ENCODE measurements at regions not wholly inside any gene's neighbourhood (a gene's known extent, or its start where the extent isn't known, plus 50 kb on each side); places are given as distances from the start of the nearest gene placed in this dataset.

GRCh38 chr3:67882981-67883380 lies 228.6 kb upstream of the SUCLG2 start:
- TF ChIP-seq, protein P1, sequence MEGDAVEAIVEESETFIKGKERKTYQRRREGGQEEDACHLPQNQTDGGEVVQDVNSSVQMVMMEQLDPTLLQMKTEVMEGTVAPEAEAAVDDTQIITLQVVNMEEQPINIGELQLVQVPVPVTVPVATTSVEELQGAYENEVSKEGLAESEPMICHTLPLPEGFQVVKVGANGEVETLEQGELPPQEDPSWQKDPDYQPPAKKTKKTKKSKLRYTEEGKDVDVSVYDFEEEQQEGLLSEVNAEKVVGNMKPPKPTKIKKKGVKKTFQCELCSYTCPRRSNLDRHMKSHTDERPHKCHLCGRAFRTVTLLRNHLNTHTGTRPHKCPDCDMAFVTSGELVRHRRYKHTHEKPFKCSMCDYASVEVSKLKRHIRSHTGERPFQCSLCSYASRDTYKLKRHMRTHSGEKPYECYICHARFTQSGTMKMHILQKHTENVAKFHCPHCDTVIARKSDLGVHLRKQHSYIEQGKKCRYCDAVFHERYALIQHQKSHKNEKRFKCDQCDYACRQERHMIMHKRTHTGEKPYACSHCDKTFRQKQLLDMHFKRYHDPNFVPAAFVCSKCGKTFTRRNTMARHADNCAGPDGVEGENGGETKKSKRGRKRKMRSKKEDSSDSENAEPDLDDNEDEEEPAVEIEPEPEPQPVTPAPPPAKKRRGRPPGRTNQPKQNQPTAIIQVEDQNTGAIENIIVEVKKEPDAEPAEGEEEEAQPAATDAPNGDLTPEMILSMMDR (IDR thresholded peaks at IDR 0.05), result no peak
- no peak for TF ChIP-seq POLR2A (IDR thresholded peaks at IDR 0.05)

Data from tibial nerve (tissue), 3 donors.